CD4-positive, alpha-beta T cell (primary cell): ENCODE measurements at regions not wholly inside any gene's neighbourhood (a gene's known extent, or its start where the extent isn't known, plus 50 kb on each side); places are given as distances from the start of the nearest gene placed in this dataset.

ENCODE experiments used
- ATAC-seq: fragments of 200-7000 bp; cut with Tn5 transposase; one replicate; pipeline ENCODE4 v1.10.0; 2022; ENCODE audit warnings: mild to moderate bottlenecking; ENCODE audit not compliant: poor library complexity
- CTCF ChIA-PET: fragments of 350-600 bp; sonication (Branson Sonifier 250); formaldehyde crosslinking; loops from one replicate; lab custom pipeline; 2021; ENCODE audit warnings: antibody characterized with exemption, inconsistent platforms; lab: Charles Lee
- POLR2A ChIA-PET: fragments of 350-600 bp; sonication (Branson Sonifier 250); formaldehyde crosslinking; loops from one replicate; lab custom pipeline; 2021; ENCODE audit warnings: antibody characterized with exemption, inconsistent platforms; lab: Charles Lee
- DNase-seq, 14 experiments: peaks; one replicate each; pipeline ENCODE4 v3.0.0-alpha.2; 2013 to 2020; ENCODE audit warnings: mixed read lengths in 2 of 14
- H3K27ac ChIP-seq, 2 donors: one replicate each; pipeline versions ENCODE4 v1.5.1 to v1.7.0; 2013; ENCODE audit warnings: low read length in 2 of 2, low read depth in 1 of 2, mild to moderate bottlenecking in 1 of 2
- H3K27me3 ChIP-seq, 2 experiments: 1 replicate in 1 of 2; 2 replicates in 1 of 2; pipeline versions ENCODE4 v1.6.1 to v1.7.0; 2013; ENCODE audit warnings: low read length in 2 of 2, control low read depth in 1 of 2, mild to moderate bottlenecking in 1 of 2, moderate library complexity in 1 of 2; ENCODE audit not compliant: insufficient read depth in 2 of 2, control insufficient read depth in 1 of 2
- H3K36me3 ChIP-seq: one replicate; pipeline ENCODE4 v1.6.1; 2013; ENCODE audit warnings: low read length, control low read depth; ENCODE audit not compliant: insufficient read depth
- H3K4me1 ChIP-seq: one replicate; pipeline ENCODE4 v1.6.1; 2013; ENCODE audit warnings: low read length, control low read depth; ENCODE audit not compliant: insufficient read depth
- H3K4me3 ChIP-seq: one replicate; pipeline ENCODE4 v1.5.1; 2013; ENCODE audit warnings: mild to moderate bottlenecking, low read length, moderate library complexity
- H3K9me3 ChIP-seq, 2 experiments: 1 replicate in 1 of 2; 2 replicates in 1 of 2; pipeline versions ENCODE4 v1.6.1 to v1.7.0; 2013; ENCODE audit warnings: low read length in 2 of 2, mild to moderate bottlenecking in 2 of 2, control low read depth in 1 of 2, moderate library complexity in 1 of 2; ENCODE audit not compliant: control insufficient read depth in 1 of 2, insufficient read depth in 1 of 2
- H3K27ac Mint-ChIP-seq: one replicate; pipeline ENCODE4 v1.8.0; 2020; ENCODE audit warnings: mixed read lengths
- H3K27me3 Mint-ChIP-seq: one replicate; pipeline ENCODE4 v1.8.0; 2021; ENCODE audit warnings: mixed read lengths
- H3K36me3 Mint-ChIP-seq: one replicate; pipeline ENCODE4 v1.8.0; 2021; ENCODE audit warnings: low read depth, mixed read lengths
- H3K4me1 Mint-ChIP-seq: one replicate; pipeline ENCODE4 v1.8.0; 2021; ENCODE audit warnings: low read depth, mixed read lengths
- H3K4me3 Mint-ChIP-seq: one replicate; pipeline ENCODE4 v1.8.0; 2020; ENCODE audit warnings: mild to moderate bottlenecking, mixed read lengths
- H3K9me3 Mint-ChIP-seq: one replicate; pipeline ENCODE4 v1.8.0; 2020; ENCODE audit warnings: mixed read lengths
- CTCF ChIP-seq: fragments of 200-600 bp; IDR thresholded peaks from one replicate; pipeline ENCODE4 v1.8.0; 2022; ENCODE audit warnings: antibody characterized with exemption, mild to moderate bottlenecking
- intact Hi-C, 2 experiments: fragments of 100-400 bp; cut with DNase I in 1 of 2; cut with micrococcal nuclease in 1 of 2; formaldehyde crosslinking; loops; one replicate each; pipeline versions ENCODE4 v1.15.1 to v1.9.0; 2023 to 2025; cut with DNase I, micrococcal nuclease

GRCh38 chr4:154049457-154050181, 260.7 kb upstream of the SFRP2 start:
- Histone ChIP-seq H3K4me1 (no peaks in the 10 kb centered on the region), H3K9me3 (peaks cover 0 to 12% of the 10 kb centered on the region in 2 experiments), H3K4me3 (no peak overlapping the region), H3K27ac (no peak overlapping the region), H3K27me3 (peaks cover 0 to 2% of the 10 kb centered on the region in 2 experiments), H3K36me3 (no peaks in the 10 kb centered on the region)
- CTCF ChIA-PET, result no interaction called here
- no peak for TF ChIP-seq CTCF
- ATAC-seq (no peak), DNase-seq (peak in 1 of 14 experiments; percentile 5)
- no peaks in the 10 kb centered on the region for H3K4me1 Mint-ChIP-seq
- H3K27me3 Mint-ChIP-seq, result peaks cover 9% of the 10 kb centered on the region
- H3K36me3 Mint-ChIP-seq, result no peaks in the 10 kb centered on the region
- peaks cover 13% of the 10 kb centered on the region for H3K9me3 Mint-ChIP-seq
- no peak overlapping the region for H3K4me3 Mint-ChIP-seq
- intact Hi-C loops, result no loop called here
- POLR2A ChIA-PET, result no interaction called here
- no peak overlapping the region for H3K27ac Mint-ChIP-seq

- Mint-ChIP-seq H3K4me3 (no peak overlapping the region), H3K27me3 (peaks cover 9% of the 10 kb centered on the region), H3K27ac (no peak overlapping the region), H3K36me3 (no peaks in the 10 kb centered on the region), H3K4me1 (no peaks in the 10 kb centered on the region), H3K9me3 (peaks cover under 1% of the 10 kb centered on the region)
- POLR2A ChIA-PET, result no interaction called here
- Histone ChIP-seq H3K36me3 (no peaks in the 10 kb centered on the region), H3K4me3 (no peak overlapping the region), H3K27me3 (peaks cover 0 to 2% of the 10 kb centered on the region in 2 experiments), H3K9me3 (no peaks in the 10 kb centered on the region), H3K27ac (no peak overlapping the region), H3K4me1 (no peaks in the 10 kb centered on the region)
- CTCF ChIA-PET, result no interaction called here
- intact Hi-C loops, result no loop called here
- TF ChIP-seq CTCF, result no peak
- ATAC-seq (no peak), DNase-seq (no peak)
Observed at GRCh38 chr4:154047733-154048132, 258.9 kb upstream of the SFRP2 start.

GRCh38 chr4:154044742-154045485, 256.0 kb upstream of the SFRP2 start:
- no peaks in the 10 kb centered on the region for H3K4me1 Mint-ChIP-seq
- Histone ChIP-seq H3K27me3 (peaks cover 0 to 2% of the 10 kb centered on the region in 2 experiments), H3K36me3 (no peaks in the 10 kb centered on the region), H3K4me3 (no peak overlapping the region), H3K27ac (no peak overlapping the region), H3K9me3 (no peaks in the 10 kb centered on the region), H3K4me1 (no peaks in the 10 kb centered on the region)
- intact Hi-C loops, result no loop called here
- TF ChIP-seq CTCF, result no peak
- no peak for ATAC-seq
- H3K27ac Mint-ChIP-seq, result no peak overlapping the region
- CTCF ChIA-PET, result interaction anchor here (0.6 kb wide), 1 partner anchor 237 kb away, joined by 3 read pairs; no protein-coding TSS in a partner anchor
- H3K9me3 Mint-ChIP-seq, result no peaks in the 10 kb centered on the region
- DNase-seq, result no peak
- POLR2A ChIA-PET, result no interaction called here
- H3K27me3 Mint-ChIP-seq, result peaks cover 9% of the 10 kb centered on the region
- no peaks in the 10 kb centered on the region for H3K36me3 Mint-ChIP-seq
- no peak overlapping the region for H3K4me3 Mint-ChIP-seq
